ENCODE measurements at regions not wholly inside any gene's neighbourhood (a gene's known extent, or its start where the extent isn't known, plus 50 kb on each side); places are given as distances from the start of the nearest gene placed in this dataset.

DNA sequence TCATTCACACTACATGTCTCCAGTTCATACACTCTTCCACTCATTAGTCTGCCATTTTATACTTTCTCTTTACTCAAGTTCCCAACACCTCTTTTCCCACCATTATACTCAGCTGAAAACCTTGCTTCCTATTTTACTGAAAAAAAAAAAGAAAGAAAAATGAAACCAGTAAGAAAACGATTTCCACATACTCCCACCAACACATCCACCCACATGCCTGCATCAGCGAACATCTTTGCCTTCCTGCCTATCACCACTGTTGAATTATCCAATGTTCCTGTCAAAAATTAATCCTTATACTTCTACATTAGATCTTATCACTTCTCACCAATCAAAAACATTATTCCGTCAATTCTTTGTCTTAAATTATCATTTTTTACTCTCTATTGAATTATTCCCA lies 188.1 kb upstream of the FAM241A start:
- TF ChIP-seq, protein P1, sequence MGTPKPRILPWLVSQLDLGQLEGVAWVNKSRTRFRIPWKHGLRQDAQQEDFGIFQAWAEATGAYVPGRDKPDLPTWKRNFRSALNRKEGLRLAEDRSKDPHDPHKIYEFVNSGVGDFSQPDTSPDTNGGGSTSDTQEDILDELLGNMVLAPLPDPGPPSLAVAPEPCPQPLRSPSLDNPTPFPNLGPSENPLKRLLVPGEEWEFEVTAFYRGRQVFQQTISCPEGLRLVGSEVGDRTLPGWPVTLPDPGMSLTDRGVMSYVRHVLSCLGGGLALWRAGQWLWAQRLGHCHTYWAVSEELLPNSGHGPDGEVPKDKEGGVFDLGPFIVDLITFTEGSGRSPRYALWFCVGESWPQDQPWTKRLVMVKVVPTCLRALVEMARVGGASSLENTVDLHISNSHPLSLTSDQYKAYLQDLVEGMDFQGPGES (IDR thresholded peaks at IDR 0.05): no peak
- no peak for TF ChIP-seq TARDBP (IDR thresholded peaks at IDR 0.05; ENCODE audit: borderline replicate concordance)
- no peak for TF ChIP-seq POLR2A (IDR thresholded peaks at IDR 0.05; ENCODE audit: low read depth, low read length)
- TF ChIP-seq EP300 (IDR thresholded peaks at IDR 0.05; ENCODE audit: borderline replicate concordance in 1 of 2, control insufficient read depth in 1 of 2, low read depth in 2 of 2, low read length in 2 of 2): no peak
